ENCODE measurements at regions not wholly inside any gene's neighbourhood (a gene's known extent, or its start where the extent isn't known, plus 50 kb on each side); places are given as distances from the start of the nearest gene placed in this dataset.

GRCh38 chr6:14487625-14488024 lies 370.1 kb downstream of the CD83 start:
- TF ChIP-seq TCF4 (CRISPR knock-in tag; IDR thresholded peaks at IDR 0.05; ENCODE audit: borderline replicate concordance) (no peak), ARNTL (CRISPR knock-in tag; IDR thresholded peaks at IDR 0.05; ENCODE audit: borderline replicate concordance, low read depth) (no peak), CSRNP3 (CRISPR knock-in tag; IDR thresholded peaks at IDR 0.05) (no peak), RARB (CRISPR knock-in tag; IDR thresholded peaks at IDR 0.05) (no peak), PATZ1 (CRISPR knock-in tag; IDR thresholded peaks at IDR 0.05; ENCODE audit: borderline replicate concordance) (no peak), POU6F1 (CRISPR knock-in tag; IDR thresholded peaks at IDR 0.05; ENCODE audit: borderline replicate concordance, low read depth) (no peak), ZNF70 (CRISPR knock-in tag; IDR thresholded peaks at IDR 0.05) (no peak), CREB5 (CRISPR knock-in tag; IDR thresholded peaks at IDR 0.05; ENCODE audit: low read depth) (no peak), ESRRG (CRISPR knock-in tag; IDR thresholded peaks at IDR 0.05) (no peak), ZFP30 (CRISPR knock-in tag; IDR thresholded peaks at IDR 0.05) (no peak), TOX (CRISPR knock-in tag; IDR thresholded peaks at IDR 0.05; ENCODE audit: borderline replicate concordance) (no peak), BACH2 (CRISPR knock-in tag; IDR thresholded peaks at IDR 0.05; ENCODE audit: borderline replicate concordance) (no peak), ZFP3 (CRISPR knock-in tag; IDR thresholded peaks at IDR 0.05) (no peak), GLIS3 (CRISPR knock-in tag; IDR thresholded peaks at IDR 0.05) (no peak)
